Ectodermal cell (in vitro differentiated cells): ENCODE measurements at regions not wholly inside any gene's neighbourhood (a gene's known extent, or its start where the extent isn't known, plus 50 kb on each side); places are given as distances from the start of the nearest gene placed in this dataset.
"Not testable (repeated sequence)": the region's sequence is repeated elsewhere in the genome, so short reads cannot be mapped to it uniquely, and the experiment has no call there.

ENCODE experiments used
- H3K27ac ChIP-seq: 2 replicates; pipeline ENCODE4 v1.7.0; 2013; ENCODE audit warnings: mild to moderate bottlenecking, low read depth, low read length; ENCODE audit not compliant: insufficient read depth, poor library complexity, severe bottlenecking
- H3K27me3 ChIP-seq: 2 replicates; pipeline ENCODE4 v1.7.0; 2013; ENCODE audit warnings: mild to moderate bottlenecking, low read length; ENCODE audit not compliant: insufficient read depth, control insufficient read depth, poor library complexity, severe bottlenecking
- H3K36me3 ChIP-seq: one replicate; pipeline ENCODE4 v1.7.0; 2013; ENCODE audit warnings: low read length; ENCODE audit not compliant: control insufficient read depth, insufficient read depth
- H3K4me1 ChIP-seq: one replicate; pipeline ENCODE4 v1.7.0; 2013; ENCODE audit warnings: low read length; ENCODE audit not compliant: control insufficient read depth, insufficient read depth
- H3K4me3 ChIP-seq: 2 replicates; pipeline ENCODE4 v1.7.0; 2013; ENCODE audit warnings: low read depth, low read length, control low read depth; ENCODE audit not compliant: insufficient read depth
- H3K9me3 ChIP-seq: 2 replicates; pipeline ENCODE4 v1.7.0; 2013; ENCODE audit warnings: mild to moderate bottlenecking, low read length, moderate library complexity; ENCODE audit not compliant: control insufficient read depth
- WGBS, 2 experiments: methylation state at CpG; one replicate each; pipeline ENCODE4 v1.1.7; 2013; ENCODE audit warnings: missing lambda C conversion rate in 2 of 2; 5-methylcytosine and 5-hydroxymethylcytosine counted together

DNA sequence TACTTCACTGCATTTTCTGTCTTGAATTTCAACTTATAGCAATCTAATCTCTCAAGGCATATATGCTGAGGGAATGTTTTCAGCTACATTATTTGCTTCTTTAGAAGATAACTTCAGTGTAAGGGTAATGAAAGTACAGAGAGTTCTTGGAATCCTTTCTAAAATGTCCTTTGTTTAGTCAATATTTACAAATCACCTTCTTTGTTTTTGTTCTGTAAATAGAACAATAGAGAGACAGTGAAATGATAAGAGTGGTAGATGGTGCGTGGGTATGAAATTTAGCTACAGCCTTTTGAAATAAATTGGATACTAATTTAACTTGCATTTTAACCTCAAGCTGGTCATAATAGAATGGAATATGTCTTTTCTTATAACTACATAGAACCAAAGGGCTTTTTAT lies 171.1 kb upstream of the MARCKS start:
- WGBS, 2 experiments, result 63% methylated on average over 1 of the region's 1 CpG; no CpG with 5 or more reads in 1 of the 2 experiments

DNA sequence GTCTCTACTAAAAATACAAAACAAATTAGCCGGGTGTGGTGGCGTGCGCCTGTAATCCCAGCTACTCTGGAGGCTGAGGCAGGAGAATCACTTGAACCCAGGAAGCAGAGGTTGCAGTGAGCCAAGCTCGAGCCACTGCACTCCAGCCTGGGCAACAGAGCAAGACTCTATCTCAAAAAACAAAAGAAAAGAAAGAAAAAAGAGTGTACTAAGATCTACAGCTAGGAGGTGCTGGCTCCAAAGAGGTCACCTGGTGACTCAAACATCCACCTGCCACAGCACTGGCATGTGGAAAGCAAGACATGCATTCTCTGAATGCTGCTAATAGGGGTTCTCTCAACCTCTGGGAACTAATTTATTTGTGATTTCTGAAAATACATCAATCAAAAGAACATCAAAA lies 167.5 kb upstream of the MARCKS start:
- not testable (repeated sequence) for H3K4me1 ChIP-seq, H3K36me3 ChIP-seq, H3K27ac ChIP-seq, H3K27me3 ChIP-seq, H3K4me3 ChIP-seq, H3K9me3 ChIP-seq
- 93 to 96% methylated on average over 4 of the region's 4 CpGs for WGBS, 2 experiments

More for the DNA sequence above, 171.1 kb upstream of the MARCKS start:
- no peaks in the 10 kb centered on the region for H3K27me3 ChIP-seq
- no peak overlapping the region for H3K27ac ChIP-seq
- no peaks in the 10 kb centered on the region for H3K4me1 ChIP-seq
- H3K9me3 ChIP-seq, result no peaks in the 10 kb centered on the region
- no peak overlapping the region for H3K4me3 ChIP-seq
- no peaks in the 10 kb centered on the region for H3K36me3 ChIP-seq

DNA sequence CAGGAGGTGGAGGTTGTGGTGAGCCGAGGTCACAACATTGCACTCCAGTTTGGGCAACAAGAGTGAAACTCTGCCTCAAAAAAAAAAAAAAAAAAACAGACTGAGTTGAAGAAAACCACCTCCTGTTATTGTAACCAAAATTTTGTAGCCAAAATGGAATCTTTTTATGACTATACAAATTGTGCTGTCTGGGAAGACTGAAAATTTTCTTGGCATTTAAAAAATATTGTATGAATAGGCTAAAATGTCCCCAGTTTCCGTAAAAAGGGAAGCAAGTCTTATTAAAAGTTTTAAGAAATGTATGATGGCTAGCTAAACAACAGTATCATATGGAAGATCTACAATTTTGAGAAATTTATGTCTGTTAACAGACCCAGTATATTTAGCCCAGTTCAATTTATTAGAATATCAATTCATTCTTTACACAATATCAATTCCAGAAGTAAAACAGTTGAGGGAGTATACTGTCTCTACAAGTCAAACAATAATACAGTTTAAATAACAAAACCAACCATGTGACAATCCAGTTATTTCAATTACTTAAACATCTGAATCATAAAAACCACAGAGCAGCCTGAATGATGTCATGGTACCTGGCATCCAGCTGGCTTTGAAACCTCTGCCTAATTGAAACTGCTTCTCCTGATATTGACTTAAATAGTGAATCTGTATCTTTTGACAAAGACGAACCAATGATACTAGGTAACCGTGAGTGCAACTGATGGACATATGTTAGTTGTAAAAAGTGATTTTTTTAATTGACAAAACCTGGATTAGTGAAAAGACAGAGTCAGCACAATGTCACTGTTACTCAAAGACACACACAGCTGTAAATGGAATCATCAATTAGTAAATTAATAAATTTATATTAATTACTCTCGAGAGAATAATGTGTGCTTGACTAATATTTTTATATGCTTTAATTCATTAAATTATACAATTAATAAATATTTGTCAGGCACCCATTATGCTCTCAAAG lies 166.6 kb upstream of the MARCKS start:
- Histone ChIP-seq H3K36me3 (no peaks in the 10 kb centered on the region), H3K27me3 (no peaks in the 10 kb centered on the region), H3K4me1 (no peaks in the 10 kb centered on the region), H3K27ac (no peak overlapping the region), H3K9me3 (no peaks in the 10 kb centered on the region), H3K4me3 (no peak overlapping the region)
- WGBS, 2 experiments, result 71 to 92% methylated on average over 3 to 4 of the region's 5 CpGs

DNA sequence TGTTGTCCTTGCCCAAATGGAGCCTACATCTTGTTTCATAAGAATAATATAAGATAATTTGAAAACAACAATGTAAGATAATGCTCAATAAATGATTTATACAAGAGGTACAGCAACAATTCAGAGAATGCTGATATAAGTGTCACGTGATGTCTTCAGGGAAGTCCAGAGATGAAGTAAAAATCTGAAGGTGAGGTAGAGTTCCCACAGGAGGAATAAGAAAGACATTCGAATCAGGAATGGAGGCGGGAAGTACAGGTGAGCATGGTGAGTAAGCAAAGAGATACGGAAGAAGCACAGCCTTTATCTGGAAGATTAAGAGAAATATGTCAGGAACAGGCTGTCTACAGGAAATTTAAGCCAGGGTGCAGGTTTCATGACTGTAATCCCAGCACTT lies 165.9 kb upstream of the MARCKS start:
- 94 to 98% methylated on average over 4 of the region's 4 CpGs for WGBS, 2 experiments
- Histone ChIP-seq H3K4me1 (no peaks in the 10 kb centered on the region), H3K9me3 (no peaks in the 10 kb centered on the region), H3K27me3 (no peaks in the 10 kb centered on the region), H3K4me3 (no peak overlapping the region), H3K36me3 (no peaks in the 10 kb centered on the region), H3K27ac (no peak overlapping the region)

DNA sequence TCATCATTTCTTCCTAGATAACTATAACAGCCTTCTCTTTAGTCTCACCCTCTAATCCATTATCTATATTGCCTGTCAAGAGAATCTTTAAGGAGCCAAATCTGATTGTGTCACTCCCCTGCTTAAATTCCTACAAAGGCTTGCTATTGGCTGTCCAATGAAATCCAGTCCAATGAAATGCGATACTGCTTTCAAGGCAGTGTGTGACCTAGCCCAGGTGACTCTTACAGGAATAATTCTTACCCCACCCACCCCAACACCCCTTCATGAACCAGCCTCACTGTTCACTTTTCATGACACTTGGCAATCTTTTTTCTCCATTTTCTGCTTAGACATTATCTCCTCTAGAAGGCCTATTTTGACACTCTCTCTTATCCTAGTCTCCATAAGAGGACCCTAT lies 163.3 kb upstream of the MARCKS start:
- WGBS, 2 experiments, result 90 to 92% methylated on average over 1 of the region's 1 CpG
- Histone ChIP-seq H3K9me3 (no peaks in the 10 kb centered on the region), H3K27me3 (no peaks in the 10 kb centered on the region), H3K4me1 (no peaks in the 10 kb centered on the region), H3K27ac (no peak overlapping the region), H3K36me3 (no peaks in the 10 kb centered on the region), H3K4me3 (no peak overlapping the region)

DNA sequence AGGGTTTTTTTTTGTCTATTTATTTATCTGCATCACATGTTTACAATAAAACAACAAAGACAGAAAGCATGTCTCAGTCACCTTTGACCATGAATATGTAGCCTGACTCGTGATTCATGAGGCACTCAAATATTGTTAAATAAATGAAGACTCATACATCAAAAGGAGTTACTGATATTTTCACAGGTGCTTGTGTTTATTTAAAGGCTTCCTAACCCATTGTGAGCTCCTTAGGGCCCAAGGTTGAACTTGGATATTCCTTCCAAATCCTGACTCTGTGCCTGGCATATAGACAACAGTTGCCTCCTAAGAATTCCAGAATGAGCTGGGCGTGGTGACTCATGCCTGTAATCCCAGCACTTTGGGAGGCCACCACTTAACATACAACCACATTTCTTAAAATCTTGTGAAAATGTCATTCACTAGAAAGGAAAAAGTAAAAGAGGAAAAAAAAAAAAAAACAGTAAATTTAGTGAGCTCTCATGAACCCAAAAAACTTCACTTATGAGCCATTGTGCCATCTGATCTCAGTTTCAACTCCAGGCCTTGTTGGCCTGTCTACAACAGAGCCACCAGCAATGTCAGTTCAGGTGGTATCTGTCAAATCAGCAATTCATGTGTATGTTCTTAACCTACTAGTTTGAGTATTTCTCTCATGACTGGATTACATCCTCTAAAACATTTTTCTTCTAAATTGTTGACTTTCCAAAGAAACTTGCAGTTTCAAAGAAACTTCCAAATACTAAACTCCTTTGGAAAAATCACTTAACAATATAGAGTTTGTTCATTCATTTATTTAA lies 162.7 kb upstream of the MARCKS start:
- Histone ChIP-seq H3K4me1 (no peaks in the 10 kb centered on the region), H3K27ac (no peak overlapping the region), H3K4me3 (no peak overlapping the region), H3K9me3 (no peaks in the 10 kb centered on the region), H3K36me3 (no peaks in the 10 kb centered on the region), H3K27me3 (no peaks in the 10 kb centered on the region)
- 100% methylated on average over 1 of the region's 2 CpGs; no CpG with 5 or more reads in 1 of the 2 experiments for WGBS, 2 experiments

DNA sequence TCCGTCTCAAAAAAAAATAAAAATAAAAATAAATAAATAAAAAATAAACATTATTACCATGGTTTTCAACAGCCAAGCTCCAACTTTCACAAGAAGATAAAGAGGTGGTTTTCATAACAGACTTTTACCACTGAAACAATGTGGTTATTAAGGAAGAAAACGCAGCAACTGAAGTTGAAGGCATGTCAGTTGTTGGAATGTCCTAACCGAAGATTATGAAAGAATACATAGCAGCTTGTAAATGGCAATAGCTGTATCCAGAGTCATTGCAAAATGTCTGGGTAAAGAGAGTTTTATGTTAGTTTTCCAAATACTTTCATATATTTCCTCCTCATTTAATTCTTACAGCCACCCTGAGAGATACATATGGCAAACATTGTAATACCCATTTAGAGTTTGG lies 161.6 kb upstream of the MARCKS start:
- no peak overlapping the region for H3K4me3 ChIP-seq
- WGBS, 2 experiments, result 92 to 95% methylated on average over 2 of the region's 3 CpGs
- H3K36me3 ChIP-seq, result no peaks in the 10 kb centered on the region
- H3K27ac ChIP-seq, result no peak overlapping the region
- H3K4me1 ChIP-seq, result no peaks in the 10 kb centered on the region
- no peaks in the 10 kb centered on the region for H3K27me3 ChIP-seq
- H3K9me3 ChIP-seq, result no peaks in the 10 kb centered on the region

DNA sequence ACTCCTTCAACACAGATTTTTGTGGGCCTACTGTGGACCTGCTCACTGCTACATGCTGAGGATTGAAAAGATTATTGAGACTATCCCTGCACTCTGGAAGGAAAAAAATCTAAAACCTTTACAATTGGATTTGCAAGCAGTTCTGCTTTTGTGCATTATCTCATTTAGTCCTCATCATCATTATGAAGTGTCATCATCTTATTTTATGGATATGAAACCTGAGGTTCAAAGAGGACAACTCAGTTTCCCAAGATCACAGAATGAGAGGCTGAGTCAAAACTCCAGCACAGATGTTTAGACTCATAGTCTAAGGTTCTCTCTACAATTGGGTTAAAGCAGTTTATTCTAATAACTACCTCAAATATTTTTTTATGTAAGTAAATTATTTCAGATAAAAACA lies 160.2 kb upstream of the MARCKS start:
- H3K4me1 ChIP-seq, result no peaks in the 10 kb centered on the region
- H3K36me3 ChIP-seq, result no peaks in the 10 kb centered on the region
- H3K9me3 ChIP-seq, result no peaks in the 10 kb centered on the region
- no peak overlapping the region for H3K4me3 ChIP-seq
- H3K27ac ChIP-seq, result no peak overlapping the region
- no peaks in the 10 kb centered on the region for H3K27me3 ChIP-seq

DNA sequence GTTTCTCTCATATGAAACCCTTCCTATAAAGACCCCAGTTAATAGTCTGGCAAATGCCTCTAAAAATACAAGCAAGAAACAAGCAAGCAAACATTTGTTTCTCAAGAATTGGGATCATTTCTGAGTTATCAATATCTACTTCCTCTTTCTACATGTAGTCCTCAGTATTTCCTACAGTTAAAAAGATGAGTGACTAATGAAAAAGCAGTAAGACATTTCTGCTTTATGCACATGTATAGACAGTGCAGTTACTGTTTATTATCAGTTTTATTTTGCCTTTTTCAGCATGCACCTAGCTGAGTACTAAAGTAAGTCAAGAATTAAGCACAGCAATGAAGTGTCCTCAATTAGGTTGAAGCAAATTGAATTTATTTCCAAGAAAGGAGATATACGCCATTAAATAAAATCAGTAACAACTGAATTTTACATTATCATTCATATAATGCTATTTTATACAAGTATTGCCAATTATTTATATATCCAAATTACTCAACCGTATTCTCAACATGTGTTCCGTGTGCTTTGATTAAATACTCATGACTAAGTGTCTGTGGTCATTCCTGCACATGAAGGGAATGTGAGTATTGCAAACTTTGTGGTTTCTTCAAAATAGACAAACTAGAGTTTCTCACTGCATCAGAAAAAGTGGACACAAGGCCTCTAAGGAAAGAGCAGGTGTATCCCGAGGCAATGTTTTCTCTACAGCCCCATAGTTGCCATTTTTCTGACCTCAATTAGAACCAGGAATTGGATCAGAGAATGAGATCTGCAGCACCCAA lies 159.3 kb upstream of the MARCKS start:
- no peak overlapping the region for H3K4me3 ChIP-seq
- no peaks in the 10 kb centered on the region for H3K27me3 ChIP-seq
- no peaks in the 10 kb centered on the region for H3K36me3 ChIP-seq
- no peaks in the 10 kb centered on the region for H3K4me1 ChIP-seq
- H3K9me3 ChIP-seq, result no peaks in the 10 kb centered on the region
- 88 to 94% methylated on average over 1 to 4 of the region's 4 CpGs for WGBS, 2 experiments
- no peak overlapping the region for H3K27ac ChIP-seq

DNA sequence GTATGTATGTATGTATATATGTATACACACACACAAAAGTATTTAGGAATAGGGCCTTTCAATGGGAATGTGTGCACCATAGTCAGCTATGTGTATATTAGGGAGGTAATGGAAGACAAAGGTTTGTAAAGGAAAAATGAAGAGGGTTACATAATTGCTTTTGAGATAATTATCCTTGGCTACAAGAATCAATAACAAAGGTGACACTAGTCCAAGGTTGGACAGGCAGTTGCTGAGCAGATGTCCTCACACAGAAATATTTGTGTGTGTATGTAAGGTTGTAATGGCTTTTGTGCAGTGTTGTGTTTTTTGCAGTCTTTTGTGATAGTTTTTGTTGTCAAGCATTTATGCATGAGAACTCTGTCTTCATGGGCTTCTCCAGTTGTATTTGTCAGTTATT lies 157.9 kb upstream of the MARCKS start:
- Histone ChIP-seq H3K27me3 (no peaks in the 10 kb centered on the region), H3K4me1 (no peaks in the 10 kb centered on the region), H3K9me3 (no peaks in the 10 kb centered on the region), H3K4me3 (no peak overlapping the region), H3K36me3 (no peaks in the 10 kb centered on the region), H3K27ac (no peak overlapping the region)
